ENCODE measurements at regions not wholly inside any gene's neighbourhood (a gene's known extent, or its start where the extent isn't known, plus 50 kb on each side); places are given as distances from the start of the nearest gene placed in this dataset.

GRCh38 chr18:30522288-30522929 is 520.1 kb downstream of the DSC3 start:
- Histone ChIP-seq H3K27me3 (replicated peaks in 1 of 4; ENCODE audit: control insufficient read depth in 3 of 4, extremely low read depth in 1 of 4, insufficient read depth in 3 of 4, low read length in 3 of 4) (no peaks in the 10 kb centered on the region), H3K4me2 (ENCODE audit: insufficient read depth in 1 of 2, low read depth in 2 of 2, low read length in 2 of 2) (peak overlapping the region; percentile 41 to 53; a peak in 3 of 4 replicates), H4K20me1 (replicated peaks in 1 of 2; ENCODE audit: control insufficient read depth in 1 of 2, insufficient read depth in 2 of 2, low read length in 2 of 2) (no peaks in the 10 kb centered on the region), H3K27ac (ENCODE audit: low read depth, low read length) (no peak overlapping the region), H3K9ac (replicated peaks in 1 of 4; ENCODE audit: extremely low read depth in 1 of 4, low read depth in 3 of 4, low read length in 3 of 4) (no peak overlapping the region), H3K79me2 (ENCODE audit: control insufficient read depth in 1 of 2, insufficient read depth in 2 of 2, low read length in 2 of 2) (no peaks in the 10 kb centered on the region), H2BK12ac (ENCODE audit: low read depth, low read length) (no peak overlapping the region), H3K23me2 (ENCODE audit: low read depth, low read length) (no peaks in the 10 kb centered on the region), H2BK20ac (ENCODE audit: low read length) (no peak overlapping the region), H2BK5ac (ENCODE audit: low read depth, low read length) (no peak overlapping the region; the same call in 1 of the 2 replicates), H3K23ac (ENCODE audit: insufficient read length) (no peak overlapping the region), H2AFZ (ENCODE audit: low read length) (peak overlapping the region; percentile 51; the same call in 1 of the 2 replicates), H3K4me3 (ENCODE audit: extremely low read depth in 1 of 4, insufficient read depth in 2 of 4, low read depth in 3 of 4, low read length in 4 of 4) (peak overlapping the region in 1 of 4 experiments; percentile 35; a peak in 1 of 8 replicates), H3K14ac (ENCODE audit: insufficient read length) (no peak overlapping the region), H2BK120ac (replicated peaks; ENCODE audit: low read depth, low read length) (peak overlapping the region; percentile 2), H3K9me3 (ENCODE audit: insufficient read depth in 2 of 2, low read depth in 1 of 2, low read length in 1 of 2) (no peaks in the 10 kb centered on the region), H3K79me1 (ENCODE audit: low read depth, low read length) (no peaks in the 10 kb centered on the region), H4K5ac (ENCODE audit: insufficient read length, low read depth, low read length) (no peak overlapping the region), H3K4ac (replicated peaks; ENCODE audit: insufficient read length, low read depth, low read length) (no peak overlapping the region), H3K36me3 (ENCODE audit: control insufficient read depth in 2 of 4, insufficient read depth in 4 of 4, low read length in 3 of 4) (no peaks in the 10 kb centered on the region), H2AK5ac (ENCODE audit: low read depth, low read length) (no peak overlapping the region), H3K18ac (ENCODE audit: extremely low read depth, low read length) (0 out of 2 replicates have a peak overlapping the region, but pooled peaks have one; percentile 2), H3K4me1 (replicated peaks in 1 of 4; ENCODE audit: control insufficient read depth in 3 of 4, insufficient read depth in 4 of 4, low read length in 3 of 4) (peaks cover 0 to 13% (median 3%) of the 10 kb centered on the region in 4 experiments; a peak in 4 of 7 replicates), H4K8ac (ENCODE audit: extremely low read depth, insufficient read depth, low read length) (no peak overlapping the region), H3K56ac (replicated peaks; ENCODE audit: insufficient read length, low read depth, low read length) (no peak overlapping the region), H2BK15ac (ENCODE audit: low read length) (no peak overlapping the region), H4K91ac (replicated peaks; ENCODE audit: insufficient read length, low read length) (no peak overlapping the region)
- WGBS, 2 experiments (ENCODE audit: extremely low coverage in 1 of 2, insufficient coverage in 1 of 2, insufficient read length in 1 of 2, insufficient replicate concordance in 2 of 2, low coverage in 1 of 2, low lambda C conversion rate in 2 of 2, missing lambda C conversion rate in 1 of 2): 53% methylated on average over 4 of the region's 4 CpGs; no CpG with 5 or more reads in 1 of the 2 experiments
- CTCF ChIA-PET (ENCODE audit: partially characterized antibody): no interaction called here
- POLR2A ChIA-PET (ENCODE audit: partially characterized antibody): no interaction called here
- peak in 1 of 2 experiments; percentile 3 for DNase-seq (ENCODE audit: low read depth in 1 of 2, low spot score in 2 of 2)
- FAIRE-seq: peak; percentile 19
- TF ChIP-seq TCF12 (IDR thresholded peaks at IDR 0.05; ENCODE audit: low read depth, low read length) (no peak), JUND (IDR thresholded peaks at IDR 0.05; ENCODE audit: low read length) (no peak), TAF7 (optimal IDR thresholded peaks at IDR 0.05; ENCODE audit: borderline replicate concordance, low read depth, low read length) (no peak), GABPA (IDR thresholded peaks at IDR 0.05; ENCODE audit: borderline replicate concordance, insufficient read depth, low read length) (no peak), USF2 (IDR thresholded peaks at IDR 0.05; ENCODE audit: low read length) (no peak), TAF1 (IDR thresholded peaks at IDR 0.05; ENCODE audit: low read depth, low read length) (no peak), ASH2L (IDR thresholded peaks at IDR 0.05; ENCODE audit: low read length) (no peak), SIX5 (IDR thresholded peaks at IDR 0.05; ENCODE audit: low read depth, low read length) (no peak), CHD2 (IDR thresholded peaks at IDR 0.05; ENCODE audit: low read length) (no peak), FOSL1 (IDR thresholded peaks at IDR 0.05; ENCODE audit: insufficient read depth, low read depth, low read length) (no peak), POLR2A (IDR thresholded peaks at IDR 0.05; ENCODE audit: control extremely low read depth in 1 of 2, low read depth in 2 of 2, low read length in 2 of 2) (no peak), EP300 (IDR thresholded peaks at IDR 0.05; ENCODE audit: borderline replicate concordance in 1 of 2, low read depth in 2 of 2, low read length in 2 of 2) (no peak), SP2 (IDR thresholded peaks at IDR 0.05; ENCODE audit: low read length) (no peak), NRF1 (IDR thresholded peaks at IDR 0.05; ENCODE audit: low read depth, low read length) (no peak)
